ENCODE measurements at regions not wholly inside any gene's neighbourhood (a gene's known extent, or its start where the extent isn't known, plus 50 kb on each side); places are given as distances from the start of the nearest gene placed in this dataset.

GRCh38 chr4:24662056-24662455 is 77.7 kb upstream of the DHX15 start:
- H3K4me3 ChIP-seq (ENCODE audit: low read length, poor library complexity, severe bottlenecking): no peak overlapping the region
- H3K9ac ChIP-seq (ENCODE audit: low read depth, low read length, poor library complexity, severe bottlenecking): no peak overlapping the region
- H3K27me3 ChIP-seq (ENCODE audit: insufficient read depth, low read length, poor library complexity, severe bottlenecking): no peaks in the 10 kb centered on the region
- H3K79me2 ChIP-seq (ENCODE audit: insufficient read depth, low read length): no peaks in the 10 kb centered on the region
- no peaks in the 10 kb centered on the region for H3F3A ChIP-seq (ENCODE audit: low read depth)
- TF ChIP-seq CTCF (conservative IDR thresholded peaks at IDR 0.05; ENCODE audit: low read length) (no peak), EZH2phosphoT487 (IDR thresholded peaks at IDR 0.05; ENCODE audit: borderline replicate concordance) (no peak)
- no peaks in the 10 kb centered on the region for H3K9me3 ChIP-seq (ENCODE audit: insufficient read depth, low read depth, low read length)
- no peaks in the 10 kb centered on the region for H3K36me3 ChIP-seq (ENCODE audit: insufficient read depth, low read length)
- no peak overlapping the region for H3K4me2 ChIP-seq (ENCODE audit: low read depth, low read length, poor library complexity, severe bottlenecking)
- H3K9me2 ChIP-seq (replicated peaks; ENCODE audit: low read depth, low read length): no peaks in the 10 kb centered on the region
- no peaks in the 10 kb centered on the region for H3K4me1 ChIP-seq (ENCODE audit: insufficient read depth, low read length, poor library complexity, severe bottlenecking)
- no peak overlapping the region for H2AFZ ChIP-seq (ENCODE audit: low read length)
- H4K20me1 ChIP-seq (ENCODE audit: insufficient read depth, low read length, poor library complexity, severe bottlenecking): no peaks in the 10 kb centered on the region

- Histone ChIP-seq H2AFZ (ENCODE audit: low read length) (no peak overlapping the region), H3K4me2 (ENCODE audit: low read depth, low read length, poor library complexity, severe bottlenecking) (no peak overlapping the region), H3K79me2 (ENCODE audit: insufficient read depth, low read length) (no peaks in the 10 kb centered on the region), H3K9me2 (replicated peaks; ENCODE audit: low read depth, low read length) (no peaks in the 10 kb centered on the region), H3K27me3 (ENCODE audit: insufficient read depth, low read length, poor library complexity, severe bottlenecking) (no peaks in the 10 kb centered on the region), H3K36me3 (ENCODE audit: insufficient read depth, low read length) (no peaks in the 10 kb centered on the region), H3K9ac (ENCODE audit: low read depth, low read length, poor library complexity, severe bottlenecking) (no peak overlapping the region), H3K4me1 (ENCODE audit: insufficient read depth, low read length, poor library complexity, severe bottlenecking) (no peaks in the 10 kb centered on the region), H4K20me1 (ENCODE audit: insufficient read depth, low read length, poor library complexity, severe bottlenecking) (no peaks in the 10 kb centered on the region), H3K4me3 (ENCODE audit: low read length, poor library complexity, severe bottlenecking) (no peak overlapping the region), H3K9me3 (ENCODE audit: insufficient read depth, low read depth, low read length) (no peaks in the 10 kb centered on the region), H3F3A (ENCODE audit: low read depth) (no peaks in the 10 kb centered on the region)
- TF ChIP-seq EZH2phosphoT487 (IDR thresholded peaks at IDR 0.05; ENCODE audit: borderline replicate concordance) (no peak), CTCF (conservative IDR thresholded peaks at IDR 0.05; ENCODE audit: low read length) (no peak)
Measured at GRCh38 chr4:24662542-24662941, 78.2 kb upstream of the DHX15 start.

GRCh38 chr4:24664956-24665355 is 80.6 kb upstream of the DHX15 start:
- Histone ChIP-seq H4K20me1 (ENCODE audit: insufficient read depth, low read length, poor library complexity, severe bottlenecking) (no peaks in the 10 kb centered on the region), H3K9me3 (ENCODE audit: insufficient read depth, low read depth, low read length) (no peaks in the 10 kb centered on the region), H3K36me3 (ENCODE audit: insufficient read depth, low read length) (no peaks in the 10 kb centered on the region), H3K9me2 (replicated peaks; ENCODE audit: low read depth, low read length) (no peaks in the 10 kb centered on the region), H3K79me2 (ENCODE audit: insufficient read depth, low read length) (no peaks in the 10 kb centered on the region), H3K9ac (ENCODE audit: low read depth, low read length, poor library complexity, severe bottlenecking) (no peak overlapping the region), H2AFZ (ENCODE audit: low read length) (no peak overlapping the region), H3K4me3 (ENCODE audit: low read length, poor library complexity, severe bottlenecking) (no peak overlapping the region), H3K4me2 (ENCODE audit: low read depth, low read length, poor library complexity, severe bottlenecking) (no peak overlapping the region), H3K4me1 (ENCODE audit: insufficient read depth, low read length, poor library complexity, severe bottlenecking) (no peaks in the 10 kb centered on the region), H3K27me3 (ENCODE audit: insufficient read depth, low read length, poor library complexity, severe bottlenecking) (no peaks in the 10 kb centered on the region), H3F3A (ENCODE audit: low read depth) (no peaks in the 10 kb centered on the region)
- TF ChIP-seq CTCF (conservative IDR thresholded peaks at IDR 0.05; ENCODE audit: low read length) (no peak), EZH2phosphoT487 (IDR thresholded peaks at IDR 0.05; ENCODE audit: borderline replicate concordance) (no peak)

Data from Loucy (cell line).